T-cell (primary cell): ENCODE measurements at regions not wholly inside any gene's neighbourhood (a gene's known extent, or its start where the extent isn't known, plus 50 kb on each side); places are given as distances from the start of the nearest gene placed in this dataset.

Experiments
- ATAC-seq, 4 experiments: fragments of 200-7000 bp in 3 of 4; fragments of 150-1000 bp in 1 of 4; cut with Tn5 transposase; replicated peaks in 1 of 4; 1 replicate in 3 of 4; 2 replicates in 1 of 4; pipeline ENCODE4 v1.10.0; 2021; ENCODE audit warnings: moderate library complexity in 3 of 4, mild to moderate bottlenecking in 2 of 4, moderate number of reproducible peaks in 1 of 4
- CTCF ChIA-PET, 2 donors: fragments of 300-600 bp; sonication (Branson Sonifier 250); formaldehyde crosslinking; loops; one replicate each; lab custom pipeline; 2022; ENCODE audit warnings: antibody characterized with exemption in 2 of 2; lab: Charles Lee
- POLR2A ChIA-PET, 2 donors: fragments of 300-600 bp; sonication (Branson Sonifier 250); formaldehyde crosslinking; loops; one replicate each; lab custom pipeline; 2022; ENCODE audit warnings: antibody characterized with exemption in 2 of 2; lab: Charles Lee
- DNase-seq, 35 experiments: peaks; one replicate each; pipeline versions ENCODE4 v3.0.0 to v3.0.0-alpha.2; 2013 to 2023
- H3K27ac ChIP-seq: one replicate; pipeline ENCODE4 v1.5.1; 2013; ENCODE audit warnings: low read length
- H3K27me3 ChIP-seq, 2 experiments: replicated peaks in 1 of 2; 1 replicate in 1 of 2; 2 replicates in 1 of 2; pipeline versions ENCODE4 v1.6.1 to v1.7.0; 2013; ENCODE audit warnings: low read length in 1 of 2, mixed read lengths in 1 of 2; ENCODE audit not compliant: control insufficient read depth in 2 of 2, insufficient read depth in 2 of 2; ENCODE audit errors: extremely low read depth in 1 of 2
- H3K36me3 ChIP-seq, 2 donors: 1 replicate in 1 of 2; 2 replicates in 1 of 2; pipeline versions ENCODE4 v1.6.1 to v1.7.0; 2013; ENCODE audit warnings: low read length in 1 of 2; ENCODE audit not compliant: control insufficient read depth in 2 of 2, insufficient read depth in 1 of 2; ENCODE audit errors: extremely low read depth in 1 of 2
- H3K4me1 ChIP-seq, 2 experiments: 1 replicate in 1 of 2; 2 replicates in 1 of 2; pipeline versions ENCODE4 v1.6.1 to v1.7.0; 2013; ENCODE audit warnings: low read length in 2 of 2, mixed read lengths in 1 of 2; ENCODE audit not compliant: insufficient read depth in 2 of 2, control insufficient read depth in 1 of 2; ENCODE audit errors: extremely low read depth in 1 of 2
- H3K4me3 ChIP-seq, 2 donors: 1 replicate in 1 of 2; 2 replicates in 1 of 2; pipeline versions ENCODE4 v1.5.1 to v1.7.0; 2013; ENCODE audit warnings: mild to moderate bottlenecking in 2 of 2, low read length in 1 of 2, moderate library complexity in 1 of 2; ENCODE audit not compliant: control insufficient read depth in 1 of 2; ENCODE audit errors: extremely low read depth in 1 of 2
- H3K9me3 ChIP-seq: 2 replicates; pipeline ENCODE4 v1.7.0; 2013
- H3K27ac Mint-ChIP-seq, 2 donors: one replicate each; pipeline ENCODE4 v1.8.0; 2020 to 2021; ENCODE audit warnings: mild to moderate bottlenecking in 2 of 2, mixed read lengths in 2 of 2
- H3K27me3 Mint-ChIP-seq, 2 donors: one replicate each; pipeline ENCODE4 v1.8.0; 2021 to 2022; ENCODE audit warnings: mixed read lengths in 2 of 2
- H3K36me3 Mint-ChIP-seq: one replicate; pipeline ENCODE4 v1.8.0; 2021; ENCODE audit warnings: mixed read lengths
- H3K4me1 Mint-ChIP-seq, 3 donors: one replicate each; pipeline ENCODE4 v1.8.0; 2020 to 2022; ENCODE audit warnings: mixed read lengths in 3 of 3, mild to moderate bottlenecking in 1 of 3
- H3K4me3 Mint-ChIP-seq, 3 donors: one replicate each; pipeline ENCODE4 v1.8.0; 2020 to 2022; ENCODE audit warnings: mild to moderate bottlenecking in 3 of 3, mixed read lengths in 3 of 3, moderate library complexity in 3 of 3
- H3K9me3 Mint-ChIP-seq, 3 donors: one replicate each; pipeline ENCODE4 v1.8.0; 2020 to 2022; ENCODE audit warnings: mixed read lengths in 3 of 3
- WGBS: methylation state at CpG from one replicate; pipeline ENCODE4 v1.1.5; 2013; ENCODE audit warnings: missing lambda C conversion rate; ENCODE audit not compliant: insufficient coverage; 5-methylcytosine and 5-hydroxymethylcytosine counted together

DNA sequence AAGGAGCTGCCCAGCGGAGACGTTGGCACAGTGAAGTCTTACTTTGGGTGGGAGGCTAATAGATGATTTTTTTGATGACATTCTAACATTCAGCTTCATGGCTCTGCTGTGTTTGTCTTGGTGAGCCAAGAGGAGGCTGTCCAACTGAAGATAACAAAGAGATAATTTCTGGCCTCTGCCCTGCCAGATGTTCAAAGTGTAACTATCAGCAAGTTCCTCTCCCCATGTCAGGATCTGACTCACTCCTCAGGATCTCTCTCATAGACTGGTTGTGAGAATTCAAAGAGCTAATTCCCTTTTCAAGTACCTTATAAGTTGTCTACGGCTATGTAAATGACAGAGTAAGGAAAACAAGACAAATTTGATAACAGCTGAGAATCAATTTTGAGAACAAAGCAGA, 1340.9 kb downstream of the XPNPEP1 start:
- no peak overlapping the region for H3K27ac Mint-ChIP-seq
- POLR2A ChIA-PET = no interaction called here

DNA sequence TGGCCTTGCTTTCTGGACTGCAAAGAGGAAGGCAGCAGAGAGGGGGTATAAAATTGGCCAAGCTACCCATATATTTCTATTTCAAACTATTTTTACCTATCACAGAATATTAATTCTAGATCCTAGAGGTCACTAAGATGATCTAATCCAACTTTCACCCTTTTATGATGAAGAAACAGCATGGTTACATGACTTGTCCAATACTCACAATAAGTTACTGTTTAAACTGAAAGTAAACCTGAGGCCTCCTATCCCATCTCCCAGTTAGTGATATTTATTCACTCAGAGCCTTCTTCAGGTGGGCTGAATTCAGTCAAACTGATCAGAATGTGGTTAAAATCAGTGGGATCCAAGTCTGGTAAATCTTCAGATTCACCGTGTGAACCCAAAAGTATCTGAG, 1345.1 kb downstream of the XPNPEP1 start:
- H3K9me3 Mint-ChIP-seq = peaks cover 4 to 15% (median 7%) of the 10 kb centered on the region in 3 donors
- POLR2A ChIA-PET = no interaction called here
- no peaks in the 10 kb centered on the region for H3K36me3 ChIP-seq
- no peaks in the 10 kb centered on the region for H3K4me1 Mint-ChIP-seq
- no peaks in the 10 kb centered on the region for H3K27me3 ChIP-seq
- H3K27ac ChIP-seq = no peak overlapping the region
- ATAC-seq (no peak), DNase-seq (no peak)
- H3K4me3 Mint-ChIP-seq = no peak overlapping the region
- H3K4me1 ChIP-seq = no peaks in the 10 kb centered on the region
- no peaks in the 10 kb centered on the region for H3K36me3 Mint-ChIP-seq
- no peaks in the 10 kb centered on the region for H3K9me3 ChIP-seq
- CTCF ChIA-PET = no interaction called here
- H3K4me3 ChIP-seq = no peak overlapping the region
- H3K27ac Mint-ChIP-seq = no peak overlapping the region
- 89% methylated on average over 1 of the region's 1 CpG for WGBS
- H3K27me3 Mint-ChIP-seq = no peaks in the 10 kb centered on the region

More for the DNA sequence above, 1340.9 kb downstream of the XPNPEP1 start:
- Histone ChIP-seq H3K9me3 (no peaks in the 10 kb centered on the region), H3K36me3 (no peaks in the 10 kb centered on the region), H3K27me3 (no peaks in the 10 kb centered on the region), H3K4me3 (no peak overlapping the region), H3K4me1 (no peaks in the 10 kb centered on the region), H3K27ac (no peak overlapping the region)
- CTCF ChIA-PET = no interaction called here
- DNase-seq (no peak), ATAC-seq (no peak)
- no peaks in the 10 kb centered on the region for H3K27me3 Mint-ChIP-seq
- H3K4me1 Mint-ChIP-seq = no peaks in the 10 kb centered on the region
- H3K4me3 Mint-ChIP-seq = no peak overlapping the region
- H3K36me3 Mint-ChIP-seq = no peaks in the 10 kb centered on the region
- 72% methylated on average over 2 of the region's 3 CpGs for WGBS
- peaks cover 2 to 18% (median 4%) of the 10 kb centered on the region in 3 donors for H3K9me3 Mint-ChIP-seq

DNA sequence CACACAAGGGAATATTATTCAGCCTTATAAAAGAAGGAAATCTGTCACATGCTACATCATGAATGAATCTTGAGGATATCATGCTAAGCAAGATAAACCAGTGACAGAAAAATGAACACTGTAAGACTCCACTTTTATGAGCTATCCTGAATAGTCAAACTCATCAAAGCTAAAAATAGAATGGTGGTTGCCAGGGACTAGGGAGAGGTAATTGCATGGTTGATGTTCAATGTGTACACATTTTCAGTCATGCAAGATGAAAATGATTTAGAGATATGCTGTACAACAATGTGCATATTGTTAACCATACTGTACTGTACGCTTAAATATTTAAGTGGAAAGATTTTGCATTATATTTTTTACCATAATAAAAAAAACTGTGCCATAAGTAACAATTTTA, 1349.1 kb downstream of the XPNPEP1 start:
- POLR2A ChIA-PET = no interaction called here
- no CpG with 5 or more reads among the region's 1 CpG for WGBS
- Mint-ChIP-seq H3K9me3 (peaks cover 4 to 8% (median 8%) of the 10 kb centered on the region in 3 donors), H3K4me1 (no peaks in the 10 kb centered on the region), H3K27ac (no peak overlapping the region), H3K36me3 (no peaks in the 10 kb centered on the region), H3K4me3 (no peak overlapping the region), H3K27me3 (no peaks in the 10 kb centered on the region)
- no peaks in the 10 kb centered on the region for H3K4me1 ChIP-seq
- H3K4me3 ChIP-seq = no peak overlapping the region
- ATAC-seq (no peak), DNase-seq (no peak)
- CTCF ChIA-PET = no interaction called here
- H3K27me3 ChIP-seq = no peaks in the 10 kb centered on the region
- H3K27ac ChIP-seq = no peak overlapping the region
- H3K9me3 ChIP-seq = no peaks in the 10 kb centered on the region
- H3K36me3 ChIP-seq = no peaks in the 10 kb centered on the region

DNA sequence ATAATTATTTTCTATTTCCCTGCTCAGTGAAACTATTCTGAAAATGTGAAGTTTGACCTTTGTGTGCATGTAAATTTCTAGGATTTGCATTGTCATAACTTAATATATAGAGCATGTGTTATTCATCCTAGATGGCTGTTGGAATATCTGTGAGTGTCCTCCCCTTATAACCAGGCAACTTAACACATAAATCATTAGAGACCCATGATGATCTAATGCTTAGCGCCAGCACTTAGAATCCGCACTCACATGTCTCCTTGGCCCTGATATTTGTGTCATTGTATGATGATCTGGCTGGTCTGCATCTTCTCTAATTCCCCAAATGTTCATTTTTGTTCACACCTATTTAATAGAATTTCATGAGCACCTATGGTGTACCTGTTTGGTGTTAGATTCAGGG, 1354.5 kb downstream of the XPNPEP1 start:
- Histone ChIP-seq H3K36me3 (no peaks in the 10 kb centered on the region), H3K27me3 (no peaks in the 10 kb centered on the region), H3K9me3 (no peaks in the 10 kb centered on the region), H3K4me3 (no peak overlapping the region), H3K27ac (no peak overlapping the region), H3K4me1 (no peaks in the 10 kb centered on the region)
- H3K27me3 Mint-ChIP-seq = no peaks in the 10 kb centered on the region
- ChIA-PET POLR2A (no interaction called here), CTCF (no interaction called here)
- WGBS = no CpG with 5 or more reads among the region's 2 CpGs
- no peaks in the 10 kb centered on the region for H3K36me3 Mint-ChIP-seq
- no peaks in the 10 kb centered on the region for H3K4me1 Mint-ChIP-seq
- DNase-seq (no peak), ATAC-seq (no peak)
- H3K9me3 Mint-ChIP-seq = peaks cover 9 to 12% (median 11%) of the 10 kb centered on the region in 3 donors
- no peak overlapping the region for H3K27ac Mint-ChIP-seq
- no peak overlapping the region for H3K4me3 Mint-ChIP-seq

DNA sequence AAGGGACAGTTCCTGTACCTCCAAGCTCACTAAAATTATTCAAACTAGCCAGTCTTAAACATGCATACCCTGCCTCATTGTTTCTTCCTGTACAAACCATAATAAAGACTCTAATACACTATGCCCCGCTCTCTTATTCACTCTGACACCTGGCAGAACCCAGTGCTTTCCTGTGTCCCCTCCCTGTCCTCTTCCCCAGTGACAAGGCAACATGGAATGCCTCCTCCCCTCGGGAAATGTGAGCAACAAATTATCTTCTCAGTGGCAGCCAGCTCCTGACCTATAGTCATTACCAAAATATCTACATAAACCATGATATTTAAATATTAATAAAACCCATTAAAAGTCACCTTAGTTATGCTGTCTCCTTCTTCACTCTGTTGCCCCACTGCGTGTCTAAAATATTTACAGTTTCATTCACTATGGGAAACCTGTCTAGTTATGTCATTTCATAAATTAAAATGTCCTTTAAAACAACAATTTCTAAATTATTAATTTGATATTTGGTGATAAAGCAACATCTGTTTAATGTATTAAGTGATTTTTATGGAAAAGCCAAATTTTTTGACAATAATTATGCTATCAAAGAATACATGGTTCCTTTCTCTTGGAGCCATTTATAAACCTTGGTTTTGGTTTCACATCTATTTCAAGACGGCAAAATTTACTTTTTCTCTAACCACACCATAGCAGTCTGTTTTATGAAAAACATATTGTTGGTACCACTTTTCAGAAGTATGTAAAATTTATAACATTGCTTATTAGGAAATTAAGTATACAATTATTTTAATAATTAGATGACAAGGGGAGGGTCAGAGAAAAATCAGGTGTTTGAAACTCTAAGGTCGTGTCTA, 1355.2 kb downstream of the XPNPEP1 start:
- Histone ChIP-seq H3K36me3 (no peaks in the 10 kb centered on the region), H3K4me1 (no peaks in the 10 kb centered on the region), H3K27ac (no peak overlapping the region), H3K9me3 (no peaks in the 10 kb centered on the region), H3K27me3 (no peaks in the 10 kb centered on the region), H3K4me3 (no peak overlapping the region)
- H3K4me3 Mint-ChIP-seq = no peak overlapping the region
- ChIA-PET CTCF (no interaction called here), POLR2A (no interaction called here)
- no peak overlapping the region for H3K27ac Mint-ChIP-seq
- H3K9me3 Mint-ChIP-seq = peaks cover 11 to 14% (median 12%) of the 10 kb centered on the region in 3 donors
- ATAC-seq = no peak
- no peaks in the 10 kb centered on the region for H3K4me1 Mint-ChIP-seq
- no peaks in the 10 kb centered on the region for H3K36me3 Mint-ChIP-seq
- 25% methylated on average over 2 of the region's 5 CpGs for WGBS
- no peak for DNase-seq
- H3K27me3 Mint-ChIP-seq = no peaks in the 10 kb centered on the region

DNA sequence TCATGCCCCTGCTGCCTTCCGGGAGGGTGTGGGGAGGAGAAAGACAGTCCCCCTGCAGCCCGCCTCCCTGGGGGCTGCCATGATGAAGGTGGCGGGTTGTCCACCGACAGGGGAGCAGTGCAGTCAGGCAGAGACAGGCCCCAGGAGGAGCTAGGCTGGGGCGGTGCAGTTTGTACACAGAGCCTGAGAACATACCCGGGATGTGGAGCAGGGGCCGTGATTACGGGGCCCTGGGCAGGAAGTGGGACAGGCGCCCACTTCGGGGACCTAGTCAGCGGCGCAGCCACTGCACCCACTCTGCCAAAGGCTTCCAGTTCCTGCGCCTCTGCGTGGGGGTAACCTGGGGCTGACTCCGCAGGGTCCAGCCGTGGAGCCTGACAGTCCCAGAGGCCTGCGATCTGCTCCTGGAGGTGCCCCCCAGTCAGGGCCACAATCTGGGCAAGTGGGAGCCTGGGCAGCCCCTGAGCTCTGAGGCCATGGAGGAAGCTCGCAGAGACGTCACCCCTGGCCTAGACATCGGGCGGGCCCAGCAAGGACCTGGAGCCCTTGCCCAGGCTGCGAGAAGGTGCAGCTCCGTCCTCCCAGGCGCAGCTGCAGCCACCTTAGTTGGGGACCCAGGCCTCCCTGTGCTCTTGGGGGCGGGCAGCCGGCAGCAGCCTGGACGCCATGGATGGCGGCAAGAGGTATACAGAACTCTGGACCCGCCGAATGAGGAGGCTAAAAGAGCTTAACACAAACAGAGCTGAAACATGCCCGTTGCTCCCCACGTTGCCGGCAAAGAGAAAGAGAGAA, 1356.8 kb downstream of the XPNPEP1 start:
- Mint-ChIP-seq H3K9me3 (peaks cover 9 to 12% (median 11%) of the 10 kb centered on the region in 3 donors), H3K36me3 (no peaks in the 10 kb centered on the region), H3K4me1 (no peaks in the 10 kb centered on the region), H3K27ac (no peak overlapping the region), H3K4me3 (no peak overlapping the region), H3K27me3 (no peaks in the 10 kb centered on the region)
- Histone ChIP-seq H3K4me3 (no peak overlapping the region), H3K27ac (no peak overlapping the region), H3K36me3 (no peaks in the 10 kb centered on the region), H3K9me3 (no peaks in the 10 kb centered on the region), H3K4me1 (no peaks in the 10 kb centered on the region), H3K27me3 (no peaks in the 10 kb centered on the region)
- POLR2A ChIA-PET = no interaction called here
- WGBS = 92% methylated on average over 33 of the region's 33 CpGs
- ATAC-seq (peak in 1 of 4 experiments; percentile 34), DNase-seq (no peak)
- CTCF ChIA-PET = no interaction called here
